ENCODE measurements at regions not wholly inside any gene's neighbourhood (a gene's known extent, or its start where the extent isn't known, plus 50 kb on each side); places are given as distances from the start of the nearest gene placed in this dataset.

DNA sequence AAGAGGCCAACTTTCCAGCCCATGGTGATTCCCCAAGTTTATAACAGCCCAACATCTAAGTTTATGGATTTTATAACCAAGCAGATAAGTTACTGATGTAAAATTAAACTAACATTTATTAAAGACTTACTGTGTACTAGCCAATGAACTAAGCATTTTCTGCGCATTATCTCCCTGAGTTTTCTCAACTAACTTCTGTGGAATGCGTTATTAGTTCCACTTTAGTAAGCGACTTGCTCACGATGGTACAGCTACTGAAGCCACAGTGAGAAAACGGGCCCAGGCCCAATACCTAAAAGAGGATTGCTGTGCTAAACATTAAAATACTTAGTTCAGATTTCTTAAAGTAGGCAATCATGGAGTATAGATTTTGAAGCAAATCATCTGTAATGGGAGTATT, 61.0 kb downstream of the ZBTB18 start:
- TF ChIP-seq, protein P1, sequence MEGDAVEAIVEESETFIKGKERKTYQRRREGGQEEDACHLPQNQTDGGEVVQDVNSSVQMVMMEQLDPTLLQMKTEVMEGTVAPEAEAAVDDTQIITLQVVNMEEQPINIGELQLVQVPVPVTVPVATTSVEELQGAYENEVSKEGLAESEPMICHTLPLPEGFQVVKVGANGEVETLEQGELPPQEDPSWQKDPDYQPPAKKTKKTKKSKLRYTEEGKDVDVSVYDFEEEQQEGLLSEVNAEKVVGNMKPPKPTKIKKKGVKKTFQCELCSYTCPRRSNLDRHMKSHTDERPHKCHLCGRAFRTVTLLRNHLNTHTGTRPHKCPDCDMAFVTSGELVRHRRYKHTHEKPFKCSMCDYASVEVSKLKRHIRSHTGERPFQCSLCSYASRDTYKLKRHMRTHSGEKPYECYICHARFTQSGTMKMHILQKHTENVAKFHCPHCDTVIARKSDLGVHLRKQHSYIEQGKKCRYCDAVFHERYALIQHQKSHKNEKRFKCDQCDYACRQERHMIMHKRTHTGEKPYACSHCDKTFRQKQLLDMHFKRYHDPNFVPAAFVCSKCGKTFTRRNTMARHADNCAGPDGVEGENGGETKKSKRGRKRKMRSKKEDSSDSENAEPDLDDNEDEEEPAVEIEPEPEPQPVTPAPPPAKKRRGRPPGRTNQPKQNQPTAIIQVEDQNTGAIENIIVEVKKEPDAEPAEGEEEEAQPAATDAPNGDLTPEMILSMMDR (IDR thresholded peaks at IDR 0.05) = no peak
- TF ChIP-seq, protein P2, sequence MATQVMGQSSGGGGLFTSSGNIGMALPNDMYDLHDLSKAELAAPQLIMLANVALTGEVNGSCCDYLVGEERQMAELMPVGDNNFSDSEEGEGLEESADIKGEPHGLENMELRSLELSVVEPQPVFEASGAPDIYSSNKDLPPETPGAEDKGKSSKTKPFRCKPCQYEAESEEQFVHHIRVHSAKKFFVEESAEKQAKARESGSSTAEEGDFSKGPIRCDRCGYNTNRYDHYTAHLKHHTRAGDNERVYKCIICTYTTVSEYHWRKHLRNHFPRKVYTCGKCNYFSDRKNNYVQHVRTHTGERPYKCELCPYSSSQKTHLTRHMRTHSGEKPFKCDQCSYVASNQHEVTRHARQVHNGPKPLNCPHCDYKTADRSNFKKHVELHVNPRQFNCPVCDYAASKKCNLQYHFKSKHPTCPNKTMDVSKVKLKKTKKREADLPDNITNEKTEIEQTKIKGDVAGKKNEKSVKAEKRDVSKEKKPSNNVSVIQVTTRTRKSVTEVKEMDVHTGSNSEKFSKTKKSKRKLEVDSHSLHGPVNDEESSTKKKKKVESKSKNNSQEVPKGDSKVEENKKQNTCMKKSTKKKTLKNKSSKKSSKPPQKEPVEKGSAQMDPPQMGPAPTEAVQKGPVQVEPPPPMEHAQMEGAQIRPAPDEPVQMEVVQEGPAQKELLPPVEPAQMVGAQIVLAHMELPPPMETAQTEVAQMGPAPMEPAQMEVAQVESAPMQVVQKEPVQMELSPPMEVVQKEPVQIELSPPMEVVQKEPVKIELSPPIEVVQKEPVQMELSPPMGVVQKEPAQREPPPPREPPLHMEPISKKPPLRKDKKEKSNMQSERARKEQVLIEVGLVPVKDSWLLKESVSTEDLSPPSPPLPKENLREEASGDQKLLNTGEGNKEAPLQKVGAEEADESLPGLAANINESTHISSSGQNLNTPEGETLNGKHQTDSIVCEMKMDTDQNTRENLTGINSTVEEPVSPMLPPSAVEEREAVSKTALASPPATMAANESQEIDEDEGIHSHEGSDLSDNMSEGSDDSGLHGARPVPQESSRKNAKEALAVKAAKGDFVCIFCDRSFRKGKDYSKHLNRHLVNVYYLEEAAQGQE (IDR thresholded peaks at IDR 0.05; ENCODE audit: insufficient read depth in 1 of 2, low read depth in 2 of 2, low read length in 1 of 2) = no peak
- TF ChIP-seq POLR2AphosphoS5 (IDR thresholded peaks at IDR 0.05; ENCODE audit: low read depth, low read length) (no peak), SIN3A (IDR thresholded peaks at IDR 0.05; ENCODE audit: borderline replicate concordance, insufficient read depth, low read depth, low read length) (no peak)

Measured in Panc1 (cell line).